ENCODE measurements at regions not wholly inside any gene's neighbourhood (a gene's known extent, or its start where the extent isn't known, plus 50 kb on each side); places are given as distances from the start of the nearest gene placed in this dataset.
"Not testable (repeated sequence)": the region's sequence is repeated elsewhere in the genome, so short reads cannot be mapped to it uniquely, and the experiment has no call there.

- DNase-seq = no peak
- H3K36me3 ChIP-seq (replicated peaks; ENCODE audit: control insufficient read depth, insufficient read depth, low read length) = no peaks in the 10 kb centered on the region
- no peak overlapping the region for H3K4me3 ChIP-seq (ENCODE audit: insufficient read depth, low read depth, low read length)
- H3K27me3 ChIP-seq (ENCODE audit: control insufficient read depth, insufficient read depth, low read length) = no peaks in the 10 kb centered on the region
Observed at GRCh38 chr2:5021136-5021535, 671.0 kb upstream of the SOX11 start.

- Histone ChIP-seq H3K4me3 (ENCODE audit: insufficient read depth, low read depth, low read length) (no peak overlapping the region), H3K27me3 (ENCODE audit: control insufficient read depth, insufficient read depth, low read length) (no peaks in the 10 kb centered on the region), H3K36me3 (replicated peaks; ENCODE audit: control insufficient read depth, insufficient read depth, low read length) (no peaks in the 10 kb centered on the region)
- no peak for DNase-seq
Observed at GRCh38 chr2:5022061-5022460, 670.1 kb upstream of the SOX11 start.

GRCh38 chr2:5022708-5023635 lies 669.2 kb upstream of the SOX11 start:
- not testable (repeated sequence) for H3K27me3 ChIP-seq (ENCODE audit: control insufficient read depth, insufficient read depth, low read length); H3K36me3 ChIP-seq (replicated peaks; ENCODE audit: control insufficient read depth, insufficient read depth, low read length); DNase-seq; H3K4me3 ChIP-seq (ENCODE audit: insufficient read depth, low read depth, low read length)

DNA sequence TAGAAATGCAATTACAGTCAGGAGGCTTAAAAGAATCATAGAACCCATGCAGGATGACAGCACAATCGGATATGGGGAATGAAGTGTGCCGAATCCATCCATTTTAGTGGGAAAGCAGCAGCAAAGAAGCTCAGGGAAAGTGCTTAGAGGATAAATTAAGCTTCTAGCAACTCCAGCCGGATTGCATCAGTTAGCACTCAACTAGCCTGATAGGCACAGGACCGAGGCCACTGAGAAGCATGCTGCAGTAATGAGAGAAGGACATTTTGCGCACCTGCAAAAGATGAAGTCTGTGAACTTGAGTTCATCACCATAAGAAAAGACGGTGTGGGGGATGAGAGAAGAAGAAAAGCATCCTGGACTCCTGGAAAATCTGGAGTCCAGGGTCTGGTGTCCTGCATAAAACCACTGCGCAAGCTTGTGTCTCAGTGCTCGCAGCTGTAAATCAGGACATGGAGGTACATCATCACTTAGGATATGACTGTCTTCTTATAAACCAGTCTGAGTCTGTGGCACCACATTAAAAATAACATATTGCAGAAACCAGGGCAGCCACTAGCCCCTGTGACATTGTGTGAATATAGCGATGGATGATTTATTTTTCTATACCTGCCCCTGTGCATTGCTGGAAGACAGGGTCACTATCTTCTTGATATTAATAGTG lies 665.5 kb upstream of the SOX11 start:
- no peaks in the 10 kb centered on the region for H3K36me3 ChIP-seq (replicated peaks; ENCODE audit: control insufficient read depth, insufficient read depth, low read length)
- no peaks in the 10 kb centered on the region for H3K27me3 ChIP-seq (ENCODE audit: control insufficient read depth, insufficient read depth, low read length)
- no peak overlapping the region for H3K4me3 ChIP-seq (ENCODE audit: insufficient read depth, low read depth, low read length)
- no peak for DNase-seq

- DNase-seq = no peak
- Histone ChIP-seq H3K4me3 (ENCODE audit: insufficient read depth, low read depth, low read length) (no peak overlapping the region), H3K36me3 (replicated peaks; ENCODE audit: control insufficient read depth, insufficient read depth, low read length) (no peaks in the 10 kb centered on the region), H3K27me3 (ENCODE audit: control insufficient read depth, insufficient read depth, low read length) (no peaks in the 10 kb centered on the region)
Observed at GRCh38 chr2:5035057-5035488, 657.1 kb upstream of the SOX11 start.

- Histone ChIP-seq H3K4me3 (ENCODE audit: insufficient read depth, low read depth, low read length) (no peak overlapping the region), H3K27me3 (ENCODE audit: control insufficient read depth, insufficient read depth, low read length) (no peaks in the 10 kb centered on the region), H3K36me3 (replicated peaks; ENCODE audit: control insufficient read depth, insufficient read depth, low read length) (no peaks in the 10 kb centered on the region)
- no peak for DNase-seq
Observed at GRCh38 chr2:5036256-5036655, 655.9 kb upstream of the SOX11 start.

DNA sequence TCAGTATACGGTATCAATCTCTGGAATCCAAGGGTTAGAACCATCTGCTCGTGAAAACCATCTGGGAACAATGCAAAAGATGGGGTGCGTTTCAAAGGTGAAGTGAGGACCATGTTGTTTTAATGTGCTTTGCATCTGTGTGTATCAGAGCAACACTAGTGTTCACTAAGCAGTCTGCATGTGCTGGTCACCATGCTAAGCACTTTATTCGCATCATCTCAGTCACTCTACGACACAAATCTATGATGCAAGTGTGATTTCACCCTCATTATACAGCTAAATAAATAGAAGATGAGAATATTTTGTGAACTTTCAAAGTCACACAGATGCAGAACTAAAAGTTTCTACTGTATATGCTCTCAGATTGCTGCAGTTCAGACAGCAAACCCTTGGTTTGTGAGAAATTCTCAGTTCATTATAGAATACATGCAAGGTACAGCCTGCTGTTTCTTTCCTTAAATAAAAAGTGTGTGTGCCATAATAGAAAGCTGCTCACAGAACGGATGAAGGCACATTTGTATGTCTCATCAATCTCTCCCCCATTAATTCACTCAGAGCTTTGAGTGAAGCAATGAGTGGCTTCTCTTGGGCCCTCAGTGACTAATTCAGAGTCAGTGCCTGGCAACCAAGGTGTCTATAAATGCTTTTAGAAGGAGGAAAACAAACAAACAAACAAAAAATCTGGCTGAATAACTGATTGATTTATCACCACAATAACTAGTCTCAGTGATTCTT lies 652.8 kb upstream of the SOX11 start:
- DNase-seq = no peak
- H3K36me3 ChIP-seq (replicated peaks; ENCODE audit: control insufficient read depth, insufficient read depth, low read length) = no peaks in the 10 kb centered on the region
- H3K27me3 ChIP-seq (ENCODE audit: control insufficient read depth, insufficient read depth, low read length) = no peaks in the 10 kb centered on the region
- no peak overlapping the region for H3K4me3 ChIP-seq (ENCODE audit: insufficient read depth, low read depth, low read length)

DNA sequence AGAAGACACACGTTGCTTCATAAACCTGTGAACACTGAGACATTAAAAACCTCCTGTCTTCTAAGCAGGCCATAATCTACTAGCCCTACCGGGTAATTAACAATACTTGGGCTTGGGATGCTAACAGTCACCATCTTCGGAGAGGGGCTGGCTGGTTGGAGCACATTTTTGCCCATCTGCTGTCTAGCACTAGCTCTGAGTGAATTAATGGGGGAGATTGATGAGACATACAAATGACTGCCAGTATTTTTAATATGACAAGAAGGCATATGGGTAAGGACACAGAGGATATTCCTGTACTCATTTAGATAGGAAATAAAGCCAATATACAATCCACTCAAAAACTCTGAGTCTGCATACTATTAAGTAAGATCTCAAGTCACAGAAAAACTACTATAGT lies 651.6 kb upstream of the SOX11 start:
- no peak overlapping the region for H3K4me3 ChIP-seq (ENCODE audit: insufficient read depth, low read depth, low read length)
- H3K36me3 ChIP-seq (replicated peaks; ENCODE audit: control insufficient read depth, insufficient read depth, low read length) = no peaks in the 10 kb centered on the region
- H3K27me3 ChIP-seq (ENCODE audit: control insufficient read depth, insufficient read depth, low read length) = no peaks in the 10 kb centered on the region
- DNase-seq = no peak

DNA sequence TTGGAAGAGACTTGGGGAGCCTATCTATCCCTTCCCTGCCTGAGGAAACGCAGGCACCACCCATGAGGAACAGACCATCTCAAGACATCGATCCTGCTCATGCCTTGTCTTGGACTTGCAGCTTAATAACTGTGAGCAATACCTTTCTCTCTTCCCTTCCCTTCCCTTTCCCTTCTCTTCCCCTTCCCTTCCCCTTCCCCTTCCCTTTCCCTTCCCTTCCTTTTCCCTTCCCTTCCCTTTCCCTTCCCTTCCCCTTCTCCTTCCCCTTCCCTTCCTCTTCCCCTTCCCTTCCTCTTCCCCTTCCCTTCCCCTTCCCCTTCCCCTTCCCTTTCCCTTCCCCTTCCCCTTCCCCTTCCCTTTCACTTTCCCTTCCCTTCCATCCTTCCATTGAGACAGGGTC lies 650.7 kb upstream of the SOX11 start:
- DNase-seq = no peak
- H3K36me3 ChIP-seq (replicated peaks; ENCODE audit: control insufficient read depth, insufficient read depth, low read length) = no peaks in the 10 kb centered on the region
- H3K4me3 ChIP-seq (ENCODE audit: insufficient read depth, low read depth, low read length) = no peak overlapping the region
- no peaks in the 10 kb centered on the region for H3K27me3 ChIP-seq (ENCODE audit: control insufficient read depth, insufficient read depth, low read length)

- DNase-seq = no peak
- Histone ChIP-seq H3K36me3 (replicated peaks; ENCODE audit: control insufficient read depth, insufficient read depth, low read length) (no peaks in the 10 kb centered on the region), H3K4me3 (ENCODE audit: insufficient read depth, low read depth, low read length) (no peak overlapping the region), H3K27me3 (ENCODE audit: control insufficient read depth, insufficient read depth, low read length) (no peaks in the 10 kb centered on the region)
Observed at GRCh38 chr2:5042666-5043440, 649.3 kb upstream of the SOX11 start.

DNA sequence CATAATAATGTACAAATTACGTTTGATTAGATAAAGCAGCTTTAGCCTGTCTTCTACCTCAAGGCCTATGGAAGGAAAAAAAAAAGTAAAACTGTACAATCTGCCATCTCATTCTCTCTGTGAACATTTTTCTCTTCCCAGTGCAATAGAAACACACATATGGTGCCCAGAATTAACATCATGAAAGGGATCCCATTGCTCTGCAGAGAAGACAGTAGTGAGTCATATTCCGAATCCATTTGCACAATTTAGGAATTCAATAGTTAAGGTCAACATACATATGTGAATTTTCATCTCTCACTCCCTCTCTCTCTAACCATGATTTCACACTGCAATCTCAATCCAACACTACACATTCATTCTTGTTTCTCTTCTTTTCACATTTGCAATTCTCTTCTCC lies 640.9 kb upstream of the SOX11 start:
- no peaks in the 10 kb centered on the region for H3K36me3 ChIP-seq (replicated peaks; ENCODE audit: control insufficient read depth, insufficient read depth, low read length)
- DNase-seq = no peak

DNA sequence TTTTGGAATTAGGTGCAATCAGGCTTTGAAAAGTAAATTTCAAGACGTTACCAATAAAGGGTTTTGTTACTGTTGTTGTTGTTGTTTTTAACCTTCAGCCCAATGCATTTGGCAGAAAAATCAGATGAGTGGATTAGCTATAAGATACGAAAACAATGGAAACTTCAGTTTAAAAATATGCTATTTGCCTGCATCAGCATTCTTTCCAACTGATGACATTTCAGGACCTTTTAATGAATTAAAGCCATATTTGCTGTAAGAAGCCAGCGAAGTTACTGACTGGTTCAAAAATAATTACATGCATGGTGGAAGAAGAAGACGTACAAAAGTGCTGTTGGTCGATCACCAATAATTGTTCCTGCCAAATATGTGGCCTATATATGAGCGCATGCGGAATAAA lies 639.3 kb upstream of the SOX11 start:
- Histone ChIP-seq H3K4me3 (ENCODE audit: insufficient read depth, low read depth, low read length) (no peak overlapping the region), H3K27me3 (ENCODE audit: control insufficient read depth, insufficient read depth, low read length) (no peaks in the 10 kb centered on the region), H3K36me3 (replicated peaks; ENCODE audit: control insufficient read depth, insufficient read depth, low read length) (no peaks in the 10 kb centered on the region)
- no peak for DNase-seq

More for the DNA sequence above, 640.9 kb upstream of the SOX11 start:
- Histone ChIP-seq H3K27me3 (ENCODE audit: control insufficient read depth, insufficient read depth, low read length) (no peaks in the 10 kb centered on the region), H3K4me3 (ENCODE audit: insufficient read depth, low read depth, low read length) (no peak overlapping the region)

DNA sequence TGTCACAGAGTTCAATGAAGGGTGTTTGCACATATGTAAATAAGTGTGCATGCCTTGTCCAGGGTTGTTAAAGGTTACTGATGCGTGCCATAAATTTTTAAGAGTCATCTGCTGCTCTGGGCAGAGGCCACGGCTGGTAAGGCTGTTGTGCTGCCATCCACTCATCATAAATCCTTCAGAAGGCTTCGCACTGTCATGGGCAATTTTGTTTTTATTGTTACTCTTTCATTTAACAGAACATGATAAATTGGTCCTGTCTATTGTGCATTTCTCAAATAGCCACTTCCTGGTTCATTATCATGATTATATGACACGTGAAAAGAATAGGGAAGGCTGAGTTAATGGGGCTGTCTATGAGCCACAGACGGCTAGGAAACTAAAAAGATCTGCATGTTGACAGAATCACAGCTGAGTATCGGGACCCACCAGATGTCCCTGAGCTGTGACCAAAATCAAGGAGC lies 634.3 kb upstream of the SOX11 start:
- Histone ChIP-seq H3K36me3 (replicated peaks; ENCODE audit: control insufficient read depth, insufficient read depth, low read length) (no peaks in the 10 kb centered on the region), H3K27me3 (ENCODE audit: control insufficient read depth, insufficient read depth, low read length) (no peaks in the 10 kb centered on the region), H3K4me3 (ENCODE audit: insufficient read depth, low read depth, low read length) (no peak overlapping the region)
- no peak for DNase-seq

- Histone ChIP-seq H3K4me3 (ENCODE audit: insufficient read depth, low read depth, low read length) (no peak overlapping the region), H3K36me3 (replicated peaks; ENCODE audit: control insufficient read depth, insufficient read depth, low read length) (no peaks in the 10 kb centered on the region), H3K27me3 (ENCODE audit: control insufficient read depth, insufficient read depth, low read length) (no peaks in the 10 kb centered on the region)
- no peak for DNase-seq
Observed at GRCh38 chr2:5060956-5061355, 631.2 kb upstream of the SOX11 start.
